H9 (cell line): ENCODE measurements at regions not wholly inside any gene's neighbourhood (a gene's known extent, or its start where the extent isn't known, plus 50 kb on each side); places are given as distances from the start of the nearest gene placed in this dataset.

Experiments
- DNase-seq: peaks from one replicate; pipeline ENCODE4 v3.0.0-alpha.2; 2017
- H2AFZ ChIP-seq: one replicate; pipeline ENCODE4 v1.6.1; 2013; ENCODE audit warnings: mild to moderate bottlenecking, low read length, control low read depth, moderate library complexity
- H2AK5ac ChIP-seq: 2 replicates; pipeline ENCODE4 v1.6.1; 2013; ENCODE audit warnings: low read length, control low read depth, mixed read lengths; ENCODE audit not compliant: insufficient read length
- H2BK120ac ChIP-seq: one replicate; pipeline ENCODE4 v1.6.1; 2013; ENCODE audit warnings: low read depth, mild to moderate bottlenecking, low read length, control low read depth, inconsistent platforms; ENCODE audit not compliant: poor library complexity, severe bottlenecking
- H2BK12ac ChIP-seq: 2 replicates; pipeline ENCODE4 v1.6.1; 2013; ENCODE audit warnings: low read length, control low read depth, mixed read lengths, low read depth; ENCODE audit not compliant: insufficient read length
- H2BK15ac ChIP-seq: 2 replicates; pipeline ENCODE4 v1.6.1; 2013; ENCODE audit warnings: low read depth, low read length, control low read depth
- H2BK20ac ChIP-seq: one replicate; pipeline ENCODE4 v1.6.1; 2013; ENCODE audit warnings: low read depth, mild to moderate bottlenecking, low read length, control low read depth, inconsistent platforms; ENCODE audit not compliant: poor library complexity, severe bottlenecking
- H2BK5ac ChIP-seq: 2 replicates; pipeline ENCODE4 v1.6.1; 2013; ENCODE audit warnings: low read length, control low read depth, mixed read lengths; ENCODE audit not compliant: insufficient read length
- H3K14ac ChIP-seq: 2 replicates; pipeline ENCODE4 v1.6.1; 2013; ENCODE audit warnings: low read length, control low read depth; ENCODE audit not compliant: insufficient read depth
- H3K18ac ChIP-seq: 2 replicates; pipeline ENCODE4 v1.6.1; 2013; ENCODE audit warnings: low read depth, mild to moderate bottlenecking, mixed read lengths, low read length, control low read depth; ENCODE audit not compliant: insufficient read length
- H3K23ac ChIP-seq: 2 replicates; pipeline ENCODE4 v1.6.1; 2013; ENCODE audit warnings: low read length, control low read depth, mixed read lengths, low read depth; ENCODE audit not compliant: insufficient read length
- H3K23me2 ChIP-seq: 2 replicates; pipeline ENCODE4 v1.6.1; 2013; ENCODE audit warnings: low read depth, mild to moderate bottlenecking, mixed read lengths, low read length, control low read depth; ENCODE audit not compliant: insufficient read length, poor library complexity, severe bottlenecking
- H3K27ac ChIP-seq: 2 replicates; pipeline ENCODE4 v1.5.1; 2013; ENCODE audit warnings: low read length, control low read depth, mixed read lengths, low read depth; ENCODE audit not compliant: insufficient read length
- H3K27me3 ChIP-seq: 2 replicates; pipeline ENCODE4 v1.6.1; 2013; ENCODE audit warnings: low read length, control low read depth, inconsistent platforms; ENCODE audit not compliant: insufficient read depth
- H3K4ac ChIP-seq: 2 replicates; pipeline ENCODE4 v1.6.1; 2013; ENCODE audit warnings: low read depth, mild to moderate bottlenecking, control low read depth, inconsistent platforms, low read length, moderate library complexity
- H3K4me1 ChIP-seq: 2 replicates; pipeline ENCODE4 v1.6.1; 2013; ENCODE audit warnings: low read length, control low read depth, inconsistent platforms; ENCODE audit not compliant: insufficient read depth
- H3K4me2 ChIP-seq: 2 replicates; pipeline ENCODE4 v1.6.1; 2013; ENCODE audit warnings: low read length, control low read depth, mixed read lengths; ENCODE audit not compliant: insufficient read length, insufficient read depth
- H3K56ac ChIP-seq: 2 replicates; pipeline ENCODE4 v1.6.1; 2013; ENCODE audit warnings: low read depth, mild to moderate bottlenecking, mixed read lengths, low read length, control low read depth; ENCODE audit not compliant: insufficient read length
- H3K79me1 ChIP-seq: 2 replicates; pipeline ENCODE4 v1.6.1; 2013; ENCODE audit warnings: low read depth, mild to moderate bottlenecking, moderate library complexity, low read length, control low read depth, inconsistent platforms; ENCODE audit not compliant: insufficient read depth, poor library complexity, severe bottlenecking
- H3K79me2 ChIP-seq: 2 replicates; pipeline ENCODE4 v1.6.1; 2013; ENCODE audit warnings: low read length, control low read depth, inconsistent platforms; ENCODE audit not compliant: insufficient read depth
- H3K9ac ChIP-seq: 2 replicates; pipeline ENCODE4 v1.6.1; 2013; ENCODE audit warnings: low read length, control low read depth, mixed read lengths; ENCODE audit not compliant: insufficient read length; ENCODE audit errors: extremely low read depth
- H3K9me3 ChIP-seq: one replicate; pipeline ENCODE4 v1.6.1; 2013; ENCODE audit warnings: low read depth, low read length, inconsistent platforms; ENCODE audit not compliant: control insufficient read depth
- H3T11ph ChIP-seq: one replicate; pipeline ENCODE4 v1.6.1; 2013; ENCODE audit warnings: mild to moderate bottlenecking, low read length, control low read depth, inconsistent platforms
- H4K20me1 ChIP-seq: one replicate; pipeline ENCODE4 v1.6.1; 2013; ENCODE audit not compliant: control insufficient read depth, insufficient read length, insufficient read depth
- H4K5ac ChIP-seq: 2 replicates; pipeline ENCODE4 v1.6.1; 2013; ENCODE audit warnings: low read depth, mild to moderate bottlenecking, mixed read lengths, low read length, control low read depth; ENCODE audit not compliant: insufficient read length
- H4K8ac ChIP-seq: replicated peaks from 2 replicates; pipeline ENCODE4 v1.6.1; 2013; ENCODE audit warnings: low read length, control low read depth, mixed read lengths, low read depth; ENCODE audit not compliant: insufficient read length
- H4K91ac ChIP-seq: 2 replicates; pipeline ENCODE4 v1.6.1; 2013; ENCODE audit warnings: low read depth, mild to moderate bottlenecking, moderate library complexity, mixed read lengths, low read length, control low read depth; ENCODE audit not compliant: insufficient read length
- H3K27ac Mint-ChIP-seq, 3 experiments: 2 replicates in 2 of 3; 3 replicates in 1 of 3; pipeline ENCODE4 v1.8.0; 2020 to 2021; ENCODE audit warnings: mixed read lengths in 3 of 3, mild to moderate bottlenecking in 1 of 3, moderate library complexity in 1 of 3
- H3K27me3 Mint-ChIP-seq: 2 replicates; pipeline ENCODE4 v1.8.0; 2021; ENCODE audit warnings: low read depth, mild to moderate bottlenecking, moderate library complexity, mixed read lengths
- H3K36me3 Mint-ChIP-seq, 3 experiments: 2 replicates in 2 of 3; 3 replicates in 1 of 3; pipeline ENCODE4 v1.8.0; 2020 to 2021; ENCODE audit warnings: low read depth in 3 of 3, mixed read lengths in 3 of 3; ENCODE audit not compliant: insufficient read depth in 1 of 3
- H3K4me1 Mint-ChIP-seq, 2 experiments: 2 replicates each; pipeline ENCODE4 v1.8.0; 2020; ENCODE audit warnings: mixed read lengths in 2 of 2
- H3K4me3 Mint-ChIP-seq, 2 experiments: 2 replicates in 1 of 2; 3 replicates in 1 of 2; pipeline ENCODE4 v1.8.0; 2020 to 2021; ENCODE audit warnings: mild to moderate bottlenecking in 2 of 2, mixed read lengths in 2 of 2, moderate library complexity in 1 of 2
- H3K9me3 Mint-ChIP-seq, 2 experiments: 2 replicates in 1 of 2; 3 replicates in 1 of 2; pipeline ENCODE4 v1.8.0; 2020; ENCODE audit warnings: mild to moderate bottlenecking in 2 of 2, mixed read lengths in 2 of 2, moderate library complexity in 1 of 2
- WGBS: extraction: QIAGEN DNeasy Blood & Tissue Kit; methylation state at CpG from one replicate; pipeline ENCODE4 v1.1.7; 2013; ENCODE audit warnings: missing lambda C conversion rate, low lambda C conversion rate, mixed read lengths; ENCODE audit not compliant: insufficient read length; ENCODE audit errors: extremely low coverage; 5-methylcytosine and 5-hydroxymethylcytosine counted together
- TF ChIP-seq, protein P1 (sequence below): fragments of 200-600 bp; sonication (generic); conservative IDR thresholded peaks from 3 replicates; pipeline ENCODE4 v1.8.0; 2021; ENCODE audit warnings: antibody characterized with exemption, mild to moderate bottlenecking

GRCh38 chr13:111036665-111037064 lies 78.4 kb upstream of the ARHGEF7 start:
- no peak overlapping the region for H3K4me2 ChIP-seq
- no peak overlapping the region for H4K8ac ChIP-seq
- Mint-ChIP-seq H3K27ac (no peak overlapping the region), H3K4me1 (peaks cover 5% of the 10 kb centered on the region in 2 experiments), H3K27me3 (peaks cover 8% of the 10 kb centered on the region; the same call in 1 of the 2 replicates), H3K4me3 (no peak overlapping the region), H3K9me3 (peaks cover 0 to under 1% of the 10 kb centered on the region in 2 experiments; a peak in 2 of 5 replicates), H3K36me3 (no peaks in the 10 kb centered on the region)
- no peak overlapping the region for H3K56ac ChIP-seq
- TF ChIP-seq, protein P1, sequence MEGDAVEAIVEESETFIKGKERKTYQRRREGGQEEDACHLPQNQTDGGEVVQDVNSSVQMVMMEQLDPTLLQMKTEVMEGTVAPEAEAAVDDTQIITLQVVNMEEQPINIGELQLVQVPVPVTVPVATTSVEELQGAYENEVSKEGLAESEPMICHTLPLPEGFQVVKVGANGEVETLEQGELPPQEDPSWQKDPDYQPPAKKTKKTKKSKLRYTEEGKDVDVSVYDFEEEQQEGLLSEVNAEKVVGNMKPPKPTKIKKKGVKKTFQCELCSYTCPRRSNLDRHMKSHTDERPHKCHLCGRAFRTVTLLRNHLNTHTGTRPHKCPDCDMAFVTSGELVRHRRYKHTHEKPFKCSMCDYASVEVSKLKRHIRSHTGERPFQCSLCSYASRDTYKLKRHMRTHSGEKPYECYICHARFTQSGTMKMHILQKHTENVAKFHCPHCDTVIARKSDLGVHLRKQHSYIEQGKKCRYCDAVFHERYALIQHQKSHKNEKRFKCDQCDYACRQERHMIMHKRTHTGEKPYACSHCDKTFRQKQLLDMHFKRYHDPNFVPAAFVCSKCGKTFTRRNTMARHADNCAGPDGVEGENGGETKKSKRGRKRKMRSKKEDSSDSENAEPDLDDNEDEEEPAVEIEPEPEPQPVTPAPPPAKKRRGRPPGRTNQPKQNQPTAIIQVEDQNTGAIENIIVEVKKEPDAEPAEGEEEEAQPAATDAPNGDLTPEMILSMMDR = no peak
- no peak overlapping the region for H3K14ac ChIP-seq
- no peak overlapping the region for H3K18ac ChIP-seq
- no peak overlapping the region for H3K23ac ChIP-seq
- H3K79me1 ChIP-seq = no peaks in the 10 kb centered on the region
- H3K23me2 ChIP-seq = no peaks in the 10 kb centered on the region
- H2BK120ac ChIP-seq = no peak overlapping the region
- H4K91ac ChIP-seq = no peak overlapping the region
- no peaks in the 10 kb centered on the region for H4K20me1 ChIP-seq
- H3K4me1 ChIP-seq = no peaks in the 10 kb centered on the region; the same call in 1 of the 2 replicates
- H2BK5ac ChIP-seq = no peak overlapping the region
- H3K79me2 ChIP-seq = no peaks in the 10 kb centered on the region
- H3K27ac ChIP-seq = no peak overlapping the region
- H2BK15ac ChIP-seq = no peak overlapping the region
- WGBS = no CpG with 5 or more reads among the region's 7 CpGs
- H4K5ac ChIP-seq = no peak overlapping the region
- H3K27me3 ChIP-seq = no peaks in the 10 kb centered on the region
- no peak overlapping the region for H3K4ac ChIP-seq
- H3K9ac ChIP-seq = no peak overlapping the region
- no peak overlapping the region for H3T11ph ChIP-seq
- no peak overlapping the region for H2AK5ac ChIP-seq
- no peak for DNase-seq
- H2BK20ac ChIP-seq = no peak overlapping the region
- H2AFZ ChIP-seq = no peak overlapping the region
- H2BK12ac ChIP-seq = no peak overlapping the region
- no peaks in the 10 kb centered on the region for H3K9me3 ChIP-seq
